Right lobe of liver (tissue), 4 donors: ENCODE measurements at regions not wholly inside any gene's neighbourhood (a gene's known extent, or its start where the extent isn't known, plus 50 kb on each side); places are given as distances from the start of the nearest gene placed in this dataset.

Source experiments
- CTCF ChIP-seq, 4 donors: fragments of 200-600 bp in 3 of 4; fragments of 450-650 bp in 1 of 4; IDR thresholded peaks; one replicate each; pipeline versions ENCODE4 v1.5.1 to v1.8.0; 2016 to 2022; ENCODE audit warnings: antibody characterized with exemption in 4 of 4, mild to moderate bottlenecking in 2 of 4
- POLR2A ChIP-seq: fragments of 450-650 bp; IDR thresholded peaks from one replicate; pipeline ENCODE4 v1.6.1; 2017; ENCODE audit warnings: antibody characterized with exemption, mild to moderate bottlenecking
- donor health status: DM: no; HTN: no; CAD: no.
- donor health status: DM: no; HTN: no; CAD: no.
- donor health status: DM: no; HTN: yes; CAD: no.

GRCh38 chr12:112616469-112617152 is 174.9 kb upstream of the RPH3A start:
- TF ChIP-seq CTCF (IDR thresholded peaks at IDR 0.05), result no peak
- no peak for TF ChIP-seq POLR2A
